Left lung (tissue), 4 donors: ENCODE measurements at regions not wholly inside any gene's neighbourhood (a gene's known extent, or its start where the extent isn't known, plus 50 kb on each side); places are given as distances from the start of the nearest gene placed in this dataset.
"Not testable (repeated sequence)": the region's sequence is repeated elsewhere in the genome, so short reads cannot be mapped to it uniquely, and the experiment has no call there.

Experiments
- ATAC-seq: fragments of 200-7000 bp; cut with Tn5 transposase; one replicate; pipeline ENCODE4 v1.9.1; 2020; ENCODE audit warnings: moderate library complexity
- DNase-seq, 4 donors: peaks; one replicate each; pipeline ENCODE4 v3.0.0-alpha.2; 2013 to 2020
- H3K27ac ChIP-seq, 2 donors: fragments of 200-600 bp; sonication (generic) in 1 of 2; one replicate each; pipeline versions ENCODE4 v1.5.0 to v1.8.0; 2020 to 2021
- H3K27me3 ChIP-seq, 2 donors: fragments of 200-600 bp; sonication (generic) in 1 of 2; one replicate each; pipeline versions ENCODE4 v1.5.0 to v1.8.0; 2020 to 2021
- H3K36me3 ChIP-seq, 2 donors: fragments of 200-600 bp; sonication (generic) in 1 of 2; one replicate each; pipeline versions ENCODE4 v1.5.0 to v1.8.0; 2020 to 2021
- H3K4me1 ChIP-seq, 2 donors: fragments of 200-600 bp; one replicate each; pipeline ENCODE4 v1.8.0; 2021
- H3K4me3 ChIP-seq, 2 donors: fragments of 200-600 bp; sonication (generic) in 1 of 2; one replicate each; pipeline versions ENCODE4 v1.5.0 to v1.8.0; 2020 to 2021; ENCODE audit warnings: mild to moderate bottlenecking in 1 of 2
- H3K9me3 ChIP-seq, 2 donors: fragments of 200-600 bp; sonication (generic) in 1 of 2; one replicate each; pipeline versions ENCODE4 v1.5.0 to v1.8.0; 2020 to 2021
- CTCF ChIP-seq, 2 donors: fragments of 200-600 bp; sonication (generic) in 1 of 2; IDR thresholded peaks; one replicate each; pipeline versions ENCODE4 v1.5.0 to v1.8.0; 2021; ENCODE audit warnings: antibody characterized with exemption in 2 of 2
- intact Hi-C, 2 donors: fragments of 100-400 bp; cut with DNase I; formaldehyde crosslinking; loops; one replicate each; pipeline versions ENCODE4 v1.11.2 to v1.14.2; 2022
- donor health status: DM: no; HTN: yes; CAD: no.
- donor health status: DM: no; HTN: no; CAD: no.

- TF ChIP-seq CTCF (IDR thresholded peaks at IDR 0.05), result no peak
- no peaks in the 10 kb centered on the region for H3K27me3 ChIP-seq
- intact Hi-C loops, result no loop called here
- H3K27ac ChIP-seq, result no peak overlapping the region
- no peak for DNase-seq
- H3K4me1 ChIP-seq, result peaks cover 0 to 6% of the 10 kb centered on the region in 2 donors
- H3K36me3 ChIP-seq, result no peaks in the 10 kb centered on the region
- no peak overlapping the region for H3K4me3 ChIP-seq
- no peak for ATAC-seq
- peaks cover 0 to 6% of the 10 kb centered on the region in 2 donors for H3K9me3 ChIP-seq
Observed at GRCh38 chr3:16073203-16073602, 101.3 kb upstream of the GALNT15 start.

- H3K9me3 ChIP-seq, H3K27me3 ChIP-seq, H3K4me3 ChIP-seq, H3K4me1 ChIP-seq, H3K36me3 ChIP-seq, H3K27ac ChIP-seq, intact Hi-C loops, DNase-seq, ATAC-seq: not testable (repeated sequence)
Observed at GRCh38 chr3:16073990-16074671, 100.3 kb upstream of the GALNT15 start.

- no peak overlapping the region for H3K27ac ChIP-seq
- H3K27me3 ChIP-seq, result no peaks in the 10 kb centered on the region
- peaks cover 0 to 9% of the 10 kb centered on the region in 2 donors for H3K9me3 ChIP-seq
- intact Hi-C loops, result no loop called here
- DNase-seq, result no peak
- TF ChIP-seq CTCF (IDR thresholded peaks at IDR 0.05), result no peak
- no peak for ATAC-seq
- no peaks in the 10 kb centered on the region for H3K36me3 ChIP-seq
- H3K4me3 ChIP-seq, result no peak overlapping the region
- no peaks in the 10 kb centered on the region for H3K4me1 ChIP-seq
Observed at GRCh38 chr3:16075647-16076046, 98.8 kb upstream of the GALNT15 start.

GRCh38 chr3:16076564-16076963 is 97.9 kb upstream of the GALNT15 start:
- peaks cover 0 to 19% of the 10 kb centered on the region in 2 donors for H3K9me3 ChIP-seq
- intact Hi-C loops, result no loop called here
- no peak overlapping the region for H3K4me3 ChIP-seq
- no peak for TF ChIP-seq CTCF (IDR thresholded peaks at IDR 0.05)
- H3K36me3 ChIP-seq, result no peaks in the 10 kb centered on the region
- no peak for ATAC-seq
- DNase-seq, result no peak
- no peaks in the 10 kb centered on the region for H3K4me1 ChIP-seq
- H3K27me3 ChIP-seq, result no peaks in the 10 kb centered on the region
- no peak overlapping the region for H3K27ac ChIP-seq

GRCh38 chr3:16077146-16077545 is 97.3 kb upstream of the GALNT15 start:
- intact Hi-C loops, ATAC-seq, H3K36me3 ChIP-seq, DNase-seq, H3K4me1 ChIP-seq, H3K4me3 ChIP-seq, H3K27me3 ChIP-seq, H3K27ac ChIP-seq: not testable (repeated sequence)
- H3K9me3 ChIP-seq, result peaks cover 0 to 24% of the 10 kb centered on the region in 2 donors

- H3K4me1 ChIP-seq, H3K27me3 ChIP-seq, DNase-seq, ATAC-seq, intact Hi-C loops, H3K27ac ChIP-seq, H3K36me3 ChIP-seq, H3K4me3 ChIP-seq: not testable (repeated sequence)
- H3K9me3 ChIP-seq, result peaks cover 0 to 29% of the 10 kb centered on the region in 2 donors
Observed at GRCh38 chr3:16077681-16078080, 96.8 kb upstream of the GALNT15 start.

GRCh38 chr3:16079519-16079918 is 95.0 kb upstream of the GALNT15 start:
- Histone ChIP-seq H3K36me3 (no peaks in the 10 kb centered on the region), H3K4me1 (no peaks in the 10 kb centered on the region), H3K27ac (no peak overlapping the region), H3K27me3 (no peaks in the 10 kb centered on the region), H3K4me3 (no peak overlapping the region), H3K9me3 (peaks cover 0 to 29% of the 10 kb centered on the region in 2 donors)
- DNase-seq (no peak), ATAC-seq (no peak)
- no peak for TF ChIP-seq CTCF (IDR thresholded peaks at IDR 0.05)
- intact Hi-C loops, result no loop called here
